Panc1 (cell line): ENCODE measurements at regions not wholly inside any gene's neighbourhood (a gene's known extent, or its start where the extent isn't known, plus 50 kb on each side); places are given as distances from the start of the nearest gene placed in this dataset.
"Not testable (repeated sequence)": the region's sequence is repeated elsewhere in the genome, so short reads cannot be mapped to it uniquely, and the experiment has no call there.

Experiments
- CTCF ChIP-seq: fragments of 450-650 bp; IDR thresholded peaks from 2 replicates; pipeline ENCODE4 v1.5.1; 2017; ENCODE audit warnings: mild to moderate bottlenecking
- POLR2AphosphoS5 ChIP-seq: IDR thresholded peaks from 2 replicates; pipeline ENCODE4 v1.6.1; 2012; ENCODE audit warnings: mild to moderate bottlenecking, low read depth, low read length, moderate library complexity
- TCF7L2 ChIP-seq: IDR thresholded peaks from 2 replicates; pipeline ENCODE4 v1.6.1; 2011; ENCODE audit warnings: mild to moderate bottlenecking, low read depth, low read length, inconsistent platforms

GRCh38 chr6:51159260-51159659 lies 340.6 kb downstream of the TFAP2B start:
- TF ChIP-seq CTCF, POLR2AphosphoS5, TCF7L2: not testable (repeated sequence)
